GM21381 (cell line): ENCODE measurements at regions not wholly inside any gene's neighbourhood (a gene's known extent, or its start where the extent isn't known, plus 50 kb on each side); places are given as distances from the start of the nearest gene placed in this dataset.
"Not testable (repeated sequence)": the region's sequence is repeated elsewhere in the genome, so short reads cannot be mapped to it uniquely, and the experiment has no call there.

Experiments used
- ATAC-seq: cut with Tn5 transposase; IDR thresholded peaks from one replicate; pipeline ENCODE4 v1.9.1; 2021; ENCODE audit warnings: mild to moderate bottlenecking, moderate library complexity; ENCODE audit not compliant: unreplicated experiment

DNA sequence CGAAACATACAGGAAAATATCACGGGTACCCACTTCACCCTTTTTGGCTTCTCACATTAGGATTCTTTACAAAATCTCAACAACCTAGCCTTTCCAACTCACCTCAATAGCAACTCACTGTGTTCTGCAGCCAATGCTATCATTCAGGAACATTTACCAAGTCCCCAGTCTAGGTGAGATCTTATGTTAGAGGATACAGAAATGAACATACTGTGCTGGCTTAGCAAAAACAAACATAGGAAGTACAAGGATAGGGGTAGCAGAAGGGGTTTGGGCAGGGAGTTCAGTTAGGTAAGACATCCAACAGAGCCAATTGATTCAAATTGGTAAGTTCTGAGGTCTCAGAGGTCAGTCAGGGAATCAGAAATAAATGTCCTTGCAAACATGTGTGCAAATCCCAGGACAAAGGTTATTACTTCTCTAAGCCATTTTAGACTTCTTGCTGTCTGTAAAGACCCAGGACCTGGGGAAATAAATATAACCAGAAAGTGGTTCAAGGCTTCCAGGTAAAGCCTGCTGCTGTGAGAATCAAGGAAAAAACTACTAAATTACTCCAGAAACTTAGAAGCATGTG is 556.3 kb upstream of the CHAC2 start:
- no peak for ATAC-seq

DNA sequence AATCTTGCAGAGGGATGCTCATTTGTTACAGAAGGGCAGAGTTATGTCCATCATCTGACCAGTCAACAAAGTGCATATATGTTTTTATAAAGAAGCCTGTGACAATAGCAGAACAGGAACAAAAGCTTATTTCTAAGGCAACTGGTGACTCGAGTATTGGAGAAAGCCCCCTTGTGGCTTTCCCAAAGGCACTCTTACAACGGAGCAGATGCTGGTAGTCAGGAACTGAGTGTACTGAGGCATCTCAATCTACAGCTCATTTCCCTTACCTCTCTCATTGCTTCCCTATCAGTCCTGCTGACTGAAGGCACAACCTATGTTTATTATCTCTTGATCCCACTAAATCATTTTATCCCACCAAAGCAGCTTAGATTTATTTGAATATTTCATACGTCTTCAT is 557.1 kb upstream of the CHAC2 start:
- no peak for ATAC-seq

DNA sequence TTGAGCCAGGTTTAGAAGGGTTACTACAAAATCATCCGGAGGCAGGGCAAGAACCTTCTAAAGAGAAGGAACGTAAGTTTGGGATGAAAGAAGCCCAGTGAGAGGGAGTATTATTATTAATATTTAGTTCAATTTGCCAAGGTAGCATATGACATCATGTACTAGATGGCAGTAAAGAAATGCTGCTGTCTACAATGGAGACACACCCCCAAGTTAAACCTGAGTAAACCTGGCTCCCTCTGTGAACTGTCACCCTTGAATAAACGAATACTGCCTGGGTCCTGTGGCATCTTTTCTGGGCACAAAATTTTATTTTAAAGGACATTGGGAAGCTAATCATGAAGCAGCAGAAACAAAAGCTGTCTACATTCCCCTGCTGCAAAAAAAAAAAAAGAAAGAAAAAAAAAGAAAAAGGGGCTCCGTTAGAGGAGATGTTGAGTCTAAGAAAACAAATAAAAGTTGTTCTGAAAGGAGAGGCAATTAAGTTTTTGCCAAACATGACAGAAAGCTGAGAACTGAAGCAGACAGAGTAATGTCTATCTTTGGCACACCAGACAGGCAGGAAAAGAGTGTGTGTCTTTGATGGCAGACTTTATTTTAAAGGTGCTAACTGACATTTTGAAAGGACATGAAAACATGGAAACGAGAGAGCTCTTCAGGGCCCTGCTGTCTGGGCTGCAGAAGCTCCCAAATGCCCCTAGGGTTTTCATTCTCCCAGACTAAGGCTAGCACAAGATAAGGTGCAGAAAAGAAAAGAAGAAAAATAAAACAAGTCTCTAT is 557.7 kb upstream of the CHAC2 start:
- ATAC-seq: no peak

DNA sequence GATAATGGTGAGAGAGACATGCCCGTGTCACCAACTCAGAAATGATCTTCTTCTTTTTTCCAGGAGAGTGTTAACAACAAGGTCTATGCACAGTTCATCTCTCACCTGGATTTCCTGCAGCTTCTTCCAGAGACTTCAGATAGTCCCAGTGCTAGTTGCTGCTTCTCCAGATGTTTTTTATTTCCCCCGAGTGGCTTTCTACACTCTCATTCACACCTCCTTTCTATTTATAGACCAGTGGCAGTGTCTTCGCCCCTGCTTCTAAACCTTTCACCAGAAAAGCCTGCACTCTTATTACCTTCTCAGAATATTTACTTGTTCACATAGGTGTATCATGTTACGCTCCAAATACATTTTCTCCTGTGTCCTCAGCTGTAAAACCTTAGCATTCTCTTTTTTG is 558.8 kb upstream of the CHAC2 start:
- ATAC-seq: no peak

DNA sequence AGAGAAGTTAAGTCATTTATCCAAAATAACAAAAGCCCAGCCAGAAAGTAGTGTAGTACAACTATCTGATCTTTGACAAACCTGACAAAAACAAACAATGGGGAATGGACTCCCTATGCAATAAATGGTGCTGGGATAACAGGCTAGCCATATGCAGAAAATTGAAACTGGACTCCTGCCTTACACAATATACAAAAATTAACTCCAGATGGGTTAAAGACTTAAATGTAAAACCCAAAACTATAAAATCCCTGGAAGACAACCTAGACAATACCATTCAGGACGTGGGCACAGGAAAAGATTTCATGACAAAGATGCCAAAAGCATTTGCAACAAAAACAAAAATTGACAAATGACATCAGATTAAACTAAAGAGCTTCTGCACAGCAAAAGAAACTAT is 561.4 kb upstream of the CHAC2 start:
- ATAC-seq: not testable (repeated sequence)

DNA sequence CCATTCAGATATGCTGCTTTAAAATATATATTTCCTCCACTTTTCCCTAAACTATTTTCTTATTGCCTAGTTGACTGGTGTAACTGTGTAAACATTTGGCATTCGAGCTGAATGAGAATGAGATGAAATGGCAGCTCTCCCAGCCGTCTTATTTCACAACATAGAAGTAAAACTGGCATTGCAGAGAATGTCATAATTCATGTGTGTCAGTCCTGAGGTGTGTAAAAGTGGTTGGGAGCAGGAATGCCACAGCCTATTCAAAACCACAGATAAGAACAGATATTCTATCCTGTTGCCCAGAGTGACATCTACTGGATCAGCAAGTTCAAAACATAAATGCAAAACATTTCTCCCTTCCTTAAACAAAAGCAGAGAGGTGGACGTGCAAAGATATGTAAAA is 565.5 kb upstream of the CHAC2 start:
- ATAC-seq: no peak

DNA sequence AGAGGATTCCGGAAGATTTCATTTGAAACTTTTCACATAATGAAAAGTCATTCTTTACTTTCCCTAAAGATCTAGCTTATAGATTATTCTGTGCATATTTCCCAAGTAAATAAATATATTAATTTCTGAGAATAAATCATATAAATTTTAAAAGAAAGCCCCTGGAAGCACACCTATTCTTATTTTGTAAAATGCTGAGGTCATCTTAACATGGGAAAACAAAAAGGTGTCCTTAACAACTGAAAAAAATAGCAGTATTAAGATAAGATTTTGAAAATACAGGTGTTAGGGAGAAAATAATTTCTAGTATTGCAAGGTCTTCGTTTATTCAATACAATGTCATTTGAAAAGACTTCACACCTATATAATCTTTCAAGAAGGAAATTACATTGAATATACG is 567.5 kb upstream of the CHAC2 start:
- no peak for ATAC-seq

DNA sequence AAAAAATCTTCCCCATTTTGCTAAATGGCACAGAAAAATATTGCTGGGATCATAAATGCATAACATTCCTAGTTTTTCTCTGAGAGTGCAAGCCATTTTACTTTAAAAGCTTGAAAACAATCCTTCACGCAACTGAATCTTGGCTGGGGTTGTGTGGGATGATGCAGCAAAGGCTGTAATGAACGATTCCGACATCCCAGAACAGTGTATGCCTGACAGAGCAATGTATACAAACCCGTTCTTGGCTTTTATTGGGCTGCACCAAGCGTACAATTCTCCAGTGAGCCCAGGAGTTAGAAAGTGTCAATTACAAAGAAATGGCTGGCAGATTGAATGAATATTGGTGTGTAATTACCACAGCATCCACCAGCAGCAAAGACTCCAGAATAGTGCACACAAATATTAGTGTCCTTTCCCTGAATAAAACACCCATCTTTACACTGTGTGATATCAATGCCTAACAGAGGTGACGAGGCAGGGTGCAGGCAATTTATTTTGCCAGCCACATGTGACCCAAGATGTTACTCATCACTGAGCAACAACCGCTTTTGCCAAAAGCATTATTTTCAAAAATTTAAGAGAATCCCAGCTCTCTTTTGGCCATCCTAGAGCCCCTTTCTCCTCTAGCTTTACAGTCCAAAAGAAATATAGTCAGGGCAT is 578.6 kb upstream of the CHAC2 start:
- no peak for ATAC-seq

DNA sequence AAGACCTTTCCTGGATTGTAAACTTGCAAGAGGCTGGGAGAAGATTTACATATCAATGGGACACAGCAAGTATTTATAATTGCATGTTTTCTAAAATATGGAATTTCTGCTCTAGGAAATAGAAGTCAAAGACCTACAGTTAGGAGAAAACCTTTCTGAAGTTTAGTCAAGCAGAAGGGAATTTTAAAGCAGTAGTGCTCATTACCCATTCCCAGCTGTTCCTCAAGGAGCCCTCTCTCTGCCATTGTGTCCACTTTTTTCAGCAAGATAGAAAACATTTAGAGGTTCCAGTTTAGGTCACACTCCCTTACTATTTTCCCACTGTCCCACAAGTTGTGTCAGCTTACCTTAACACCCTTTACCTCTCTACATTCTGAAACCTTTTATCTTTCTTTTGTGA is 584.0 kb upstream of the CHAC2 start:
- ATAC-seq: no peak

DNA sequence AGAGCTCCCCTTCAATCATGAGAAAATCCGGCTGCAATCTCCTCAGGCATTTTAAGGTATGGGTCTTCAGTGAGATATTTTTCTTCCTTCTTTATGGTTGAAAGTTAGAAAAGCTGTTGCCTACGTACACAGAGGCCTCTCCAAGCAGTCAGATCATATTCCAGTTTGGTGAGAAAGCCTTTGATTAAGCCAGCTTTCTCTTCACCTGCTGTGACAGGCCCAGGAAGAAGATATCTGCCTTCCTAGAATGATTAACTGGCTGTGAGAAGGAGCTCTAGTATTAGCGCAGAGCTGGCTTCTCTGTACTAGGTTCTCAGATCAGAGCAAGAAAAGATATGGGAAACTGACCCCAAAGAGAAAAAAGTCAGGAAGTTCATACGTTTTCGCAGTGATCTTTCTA is 585.0 kb upstream of the CHAC2 start:
- no peak for ATAC-seq

DNA sequence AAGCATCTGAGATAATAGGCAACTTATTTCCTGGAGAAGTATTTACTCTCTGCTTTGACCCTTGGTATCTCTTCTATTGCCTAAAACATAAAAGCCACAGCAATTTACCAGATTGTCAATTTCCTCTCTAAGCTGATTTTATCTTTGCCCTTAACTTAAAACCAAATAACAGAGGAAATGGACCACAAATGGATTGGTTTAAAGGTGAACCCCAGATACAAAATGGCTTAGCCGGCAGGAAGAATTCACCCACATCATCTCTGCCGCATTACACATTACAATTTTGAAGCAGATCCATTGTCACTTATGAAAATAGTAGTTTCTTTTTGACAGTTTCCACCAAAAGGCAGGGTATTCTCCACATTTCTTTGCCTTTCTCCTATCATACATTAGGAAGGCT is 585.8 kb upstream of the CHAC2 start:
- ATAC-seq: no peak

DNA sequence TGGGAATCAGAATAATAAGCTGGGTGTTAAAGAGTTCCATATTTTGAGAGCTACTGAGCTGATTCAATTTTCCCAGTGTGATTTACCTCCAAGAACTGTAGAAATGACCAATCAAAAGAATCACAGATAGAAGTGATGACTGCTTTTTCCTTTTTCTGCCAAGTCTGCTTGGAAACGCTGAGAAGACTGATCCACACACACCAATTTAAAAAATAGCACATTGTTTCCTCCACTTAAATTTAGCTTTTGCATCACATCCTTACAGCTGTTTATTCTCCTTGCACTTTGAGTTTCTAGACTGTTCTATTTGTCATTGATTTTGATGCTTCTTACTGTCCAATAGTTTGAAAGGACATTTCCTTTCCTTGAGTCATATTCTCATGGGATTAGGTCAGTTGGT is 590.3 kb upstream of the CHAC2 start:
- no peak for ATAC-seq

DNA sequence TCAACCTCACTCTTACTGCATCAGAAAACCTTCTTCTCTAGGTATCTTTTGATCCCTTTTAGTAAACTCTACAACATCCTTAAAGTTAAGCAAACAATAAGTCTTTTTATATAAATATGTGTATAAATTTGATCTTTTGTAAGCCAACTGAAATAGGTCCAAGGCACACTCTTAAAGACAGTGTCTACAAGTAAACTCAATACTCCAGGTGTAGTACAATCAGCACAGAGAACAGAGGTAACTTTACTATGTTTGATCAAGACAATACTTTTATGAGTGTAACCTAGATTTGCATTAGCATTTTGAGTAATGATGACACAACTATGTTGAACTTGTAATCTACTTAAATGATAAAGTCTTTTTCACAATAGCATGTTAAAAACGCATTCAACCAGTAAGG is 593.1 kb upstream of the CHAC2 start:
- ATAC-seq: no peak

DNA sequence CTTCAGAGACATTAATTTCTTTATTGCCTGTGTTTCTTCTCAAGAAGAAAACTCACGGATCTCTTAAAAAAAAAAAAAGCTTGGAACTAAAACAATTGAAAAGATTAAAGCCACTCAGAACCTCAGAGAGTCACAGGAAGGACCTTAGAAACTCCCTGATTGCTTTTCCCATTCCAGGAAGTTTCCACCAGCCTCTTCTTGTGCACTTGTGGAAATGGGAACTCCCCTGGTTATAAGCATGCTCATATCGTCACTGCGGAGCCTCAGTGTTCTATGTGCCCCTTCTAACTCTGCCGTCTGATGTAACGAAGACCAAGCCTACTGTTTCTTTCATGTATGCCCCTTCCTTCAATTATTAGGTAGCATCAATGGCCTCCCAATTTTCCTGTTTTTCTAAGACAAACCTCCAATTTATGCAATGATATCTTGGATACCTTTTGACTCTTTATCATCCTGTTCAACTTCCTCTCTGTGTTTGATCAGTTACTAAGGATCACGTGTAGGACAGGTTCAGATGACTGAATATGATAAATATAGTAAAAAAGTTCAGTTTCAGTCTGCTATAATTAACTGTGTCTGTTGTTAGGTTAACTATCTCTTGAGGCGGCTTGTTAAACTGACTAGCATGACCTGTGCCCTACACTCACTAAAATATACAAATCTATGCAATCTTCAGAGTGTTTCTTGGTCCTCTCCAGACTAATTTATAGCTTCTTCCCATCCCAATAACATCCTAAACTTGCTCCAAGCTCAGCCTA is 593.7 kb upstream of the CHAC2 start:
- ATAC-seq: no peak

DNA sequence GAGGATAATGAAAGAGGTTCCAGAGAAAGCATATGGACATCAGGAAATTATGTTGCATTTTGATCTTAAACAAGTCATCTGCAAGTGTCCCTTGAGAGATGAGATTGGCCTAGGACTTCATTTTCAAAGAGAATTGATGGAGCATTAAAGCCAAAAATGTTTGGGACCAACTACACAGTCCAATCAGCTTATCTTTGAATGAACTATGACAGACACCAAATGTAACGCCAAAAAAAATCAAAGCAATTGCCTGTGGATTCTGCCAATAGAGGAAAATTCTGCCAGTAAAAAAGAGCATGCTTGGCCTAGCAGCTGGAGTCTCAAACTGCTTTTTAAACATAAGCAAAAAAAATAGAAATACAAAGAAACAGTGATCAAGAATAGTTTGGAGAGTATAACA is 594.5 kb upstream of the CHAC2 start:
- ATAC-seq: no peak

DNA sequence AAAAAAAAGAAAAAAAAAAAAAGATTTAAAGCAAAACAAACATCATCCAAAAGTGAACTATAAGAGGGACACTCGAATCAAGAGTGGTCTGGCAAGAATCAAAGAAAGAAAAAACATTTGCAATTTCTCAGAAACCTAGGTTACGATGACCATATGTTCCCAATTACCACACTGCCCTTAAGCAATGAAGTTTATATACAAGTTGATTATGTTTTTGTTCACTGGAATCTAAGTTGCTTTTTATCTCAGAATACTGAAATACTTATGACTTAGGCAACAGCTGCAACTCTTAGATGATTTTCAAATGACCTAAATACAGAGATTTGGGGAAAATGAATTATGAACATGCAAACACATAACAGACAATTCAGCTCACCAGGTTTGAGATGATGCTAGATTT is 597.1 kb upstream of the CHAC2 start:
- no peak for ATAC-seq

DNA sequence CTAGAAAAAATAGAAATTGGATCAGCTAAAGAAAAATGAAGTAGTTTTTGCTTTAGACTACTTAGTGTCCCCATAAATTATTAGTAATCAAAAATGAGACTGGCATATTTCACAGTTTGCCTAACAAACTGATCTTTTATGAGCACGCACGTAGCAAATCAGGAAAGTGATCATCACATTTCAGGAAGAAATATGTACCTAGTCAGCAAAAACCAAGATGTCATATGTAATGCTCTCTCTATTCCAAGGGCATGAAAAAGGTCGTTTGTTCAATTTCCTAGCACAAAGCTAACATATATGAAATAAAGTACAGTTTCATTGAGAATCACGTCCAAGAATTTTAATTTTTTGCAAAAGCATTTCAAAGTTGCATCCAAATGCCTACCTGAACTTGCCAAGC is 600.4 kb upstream of the CHAC2 start:
- ATAC-seq: no peak

DNA sequence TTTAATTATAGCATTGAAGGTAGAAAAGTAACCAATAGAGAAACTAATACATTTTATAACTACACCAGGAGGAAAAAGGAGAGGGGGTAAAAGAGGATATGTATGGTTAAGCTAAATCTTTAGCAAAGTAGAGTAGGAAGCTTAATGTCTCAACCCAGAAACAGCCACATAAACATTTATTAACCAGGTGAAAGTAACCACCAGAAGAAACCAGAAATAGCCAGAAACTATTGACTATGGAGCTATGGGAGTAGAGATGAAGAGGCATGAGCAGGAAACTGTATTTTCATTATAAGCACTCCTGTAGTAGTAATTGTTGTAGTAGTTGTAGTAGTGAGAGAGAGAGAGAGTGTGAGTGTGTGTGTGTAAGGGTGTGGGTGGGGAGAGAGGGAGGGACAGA is 617.5 kb upstream of the CHAC2 start:
- no peak for ATAC-seq

DNA sequence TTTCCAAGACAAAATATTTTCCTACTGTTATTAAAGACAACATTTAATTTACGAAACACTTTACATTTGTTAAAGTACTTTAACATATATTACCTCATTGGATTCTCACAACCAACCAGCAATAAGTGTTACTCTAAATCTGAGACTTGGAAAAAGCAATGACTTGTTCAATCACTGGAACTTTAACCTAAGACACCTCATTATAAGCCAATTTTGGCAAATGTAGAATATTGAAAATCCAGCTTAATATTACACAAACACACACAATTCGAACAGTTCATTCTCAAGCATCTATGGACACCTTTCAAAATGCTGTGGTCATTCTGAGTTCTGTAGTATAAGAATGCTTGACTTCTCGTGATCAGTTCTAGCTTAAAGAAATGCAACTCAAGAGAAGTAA is 619.4 kb upstream of the CHAC2 start:
- ATAC-seq: no peak

DNA sequence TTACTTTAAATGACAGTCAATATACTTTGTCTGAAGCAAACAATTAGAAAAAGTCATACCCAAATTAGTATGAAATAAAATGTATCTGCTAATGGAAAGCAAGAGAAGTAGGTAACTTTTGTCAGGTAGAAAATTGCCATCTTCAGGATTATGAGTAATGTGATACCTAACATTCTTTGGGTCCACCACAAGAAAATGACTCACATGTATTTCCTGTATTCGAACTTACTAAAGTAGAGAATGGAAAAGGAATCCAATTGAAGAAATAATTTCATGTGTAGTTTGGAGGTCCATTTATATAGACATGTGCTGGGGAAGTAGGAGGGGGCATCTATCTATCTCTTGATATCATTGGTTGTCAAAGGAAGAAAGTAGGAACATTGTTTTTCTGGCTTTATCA is 636.2 kb upstream of the CHAC2 start:
- no peak for ATAC-seq

DNA sequence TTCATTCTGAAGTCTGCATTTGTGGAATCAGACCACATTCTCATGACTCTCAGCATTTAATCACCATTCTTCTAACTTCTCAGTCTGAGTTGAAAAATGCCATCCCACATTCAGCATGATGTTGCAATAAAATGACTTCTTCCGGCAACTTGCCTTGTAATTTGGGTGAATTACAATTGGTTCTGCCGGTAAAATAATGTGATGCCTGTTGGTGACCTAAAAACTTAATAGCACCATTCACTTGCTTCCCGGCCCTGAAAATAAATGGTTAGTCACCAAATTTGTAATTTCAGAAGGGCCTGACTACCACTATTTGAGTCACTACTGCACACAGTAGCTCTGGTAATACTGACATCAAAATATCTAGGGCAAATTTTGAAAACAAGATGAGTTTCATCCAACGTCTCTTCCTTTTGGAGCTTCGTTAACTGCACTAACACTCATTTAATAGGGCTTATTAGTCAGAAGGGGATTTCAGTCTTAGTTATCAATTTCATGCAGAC is 637.1 kb upstream of the CHAC2 start:
- no peak for ATAC-seq

DNA sequence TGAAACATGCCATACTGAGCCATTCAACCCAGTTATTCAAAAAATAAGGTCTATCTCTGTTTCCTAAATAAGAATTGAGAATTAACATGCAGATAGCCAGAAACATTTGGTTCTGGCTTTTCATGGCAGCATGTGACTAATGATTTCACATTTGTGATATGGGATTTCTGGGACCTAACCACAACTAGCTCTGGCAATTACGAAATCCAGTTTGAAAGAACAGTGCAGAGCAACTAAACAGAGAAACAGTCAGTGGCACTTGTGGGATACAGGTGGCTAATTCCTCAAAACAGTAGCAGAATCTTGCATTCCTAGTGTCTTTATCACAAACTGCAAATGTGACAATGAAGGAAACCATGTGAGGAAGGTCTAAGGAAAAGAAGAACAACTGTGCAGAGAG is 637.8 kb upstream of the CHAC2 start:
- no peak for ATAC-seq
